Embryonic facial prominence (tissue), 1 donor: ENCODE measurements at regions not wholly inside any gene's neighbourhood (a gene's known extent, or its start where the extent isn't known, plus 50 kb on each side); places are given as distances from the start of the nearest gene placed in this dataset.

Experiments used
- DNase-seq: peaks from one replicate; pipeline ENCODE4 v3.0.0-alpha.2; 2016; ENCODE audit errors: extremely low spot score

- no peak for DNase-seq
These were observed 500.9 kb downstream of the BCL11A start for GRCh38 chr2:60052601-60053000.

- DNase-seq: no peak
These were observed 501.5 kb downstream of the BCL11A start for GRCh38 chr2:60051991-60052390.

DNA sequence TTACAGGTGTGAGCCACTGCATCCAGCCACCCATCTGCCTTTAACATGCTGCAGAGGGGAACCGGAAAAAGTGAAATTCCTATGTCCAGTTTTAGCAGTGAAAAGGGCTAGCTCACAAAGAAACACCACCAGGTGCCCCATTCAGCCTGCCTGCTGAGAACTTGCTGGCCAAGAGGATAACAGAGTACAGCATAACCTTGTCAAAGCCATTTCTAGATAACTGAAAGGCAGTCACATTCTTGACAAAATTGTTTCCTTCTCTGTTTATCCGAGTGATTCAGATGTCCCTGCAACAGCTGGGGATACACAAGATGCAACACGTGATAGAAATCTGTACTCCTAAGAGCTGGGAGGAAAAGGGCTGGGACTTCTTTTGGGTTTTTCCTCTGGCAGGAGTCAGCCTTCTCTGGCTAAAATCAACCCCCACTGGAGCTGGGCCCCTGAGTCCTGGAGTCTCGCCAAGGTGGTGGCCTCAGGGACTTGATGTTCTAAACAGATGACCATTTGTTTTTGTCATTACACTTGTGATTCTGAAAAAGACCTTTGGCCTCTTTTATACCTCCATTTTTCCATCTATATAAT lies 505.4 kb downstream of the BCL11A start:
- DNase-seq: no peak

DNA sequence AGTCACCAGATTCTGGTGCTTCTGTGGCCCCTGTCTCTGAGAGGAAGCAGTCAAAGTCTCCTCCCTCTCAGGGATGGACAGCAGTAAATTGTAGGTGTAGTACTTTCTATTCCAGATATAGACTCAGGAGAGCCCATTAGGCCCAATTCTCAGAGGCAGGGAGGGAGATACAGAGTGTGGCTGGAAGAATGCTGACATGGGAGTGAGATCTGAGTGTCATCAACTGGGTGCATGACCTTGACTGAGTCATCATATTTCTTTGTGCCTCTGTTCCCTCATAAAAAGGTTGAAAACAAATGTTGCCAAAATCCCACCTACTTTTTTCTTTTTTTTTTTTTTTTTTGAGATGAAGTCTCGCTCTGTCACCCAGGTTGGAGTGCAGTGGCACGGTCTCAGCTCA lies 506.1 kb downstream of the BCL11A start:
- DNase-seq: no peak

GRCh38 chr2:60046529-60046928 lies 506.9 kb downstream of the BCL11A start:
- DNase-seq: no peak

DNA sequence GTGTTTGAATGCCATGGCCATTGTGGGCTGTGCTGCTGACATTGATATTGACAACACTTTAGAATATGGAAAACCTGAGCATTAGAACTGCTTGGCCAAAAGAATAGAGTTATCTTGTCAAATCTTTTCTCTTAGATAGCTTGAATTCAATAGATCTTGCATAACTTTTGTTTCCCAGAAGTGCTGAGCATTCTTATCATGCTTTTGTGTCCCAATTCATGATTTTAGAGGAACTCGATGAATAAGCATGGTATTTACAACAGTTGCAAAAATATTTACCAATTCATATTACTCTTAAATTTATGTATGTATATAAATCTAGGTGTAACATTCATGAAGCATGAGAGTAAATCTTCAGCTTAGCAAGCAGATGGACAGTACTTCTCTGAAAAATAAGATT lies 508.0 kb downstream of the BCL11A start:
- DNase-seq: no peak

DNA sequence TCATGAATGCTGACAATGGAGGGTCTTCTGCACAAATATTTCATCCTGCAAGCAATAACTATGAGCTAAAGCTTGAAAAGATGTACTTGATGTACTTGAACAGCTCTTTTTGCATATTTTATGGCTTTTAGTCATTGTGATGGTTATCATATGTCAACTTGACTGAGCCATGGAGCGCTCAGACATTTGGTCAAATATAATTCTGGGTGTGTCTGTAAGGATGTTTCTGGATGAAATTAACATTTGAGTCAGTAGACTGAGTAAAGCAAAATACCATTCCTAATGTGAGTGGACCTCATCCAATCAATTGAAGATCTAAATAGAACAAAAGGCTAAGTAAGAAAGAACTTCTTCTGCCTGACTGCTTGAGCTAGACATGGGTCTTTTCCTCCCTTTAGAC lies 509.0 kb downstream of the BCL11A start:
- DNase-seq: no peak

GRCh38 chr2:60042023-60042422 lies 511.4 kb downstream of the BCL11A start:
- DNase-seq: no peak

- no peak for DNase-seq
These were observed 520.1 kb downstream of the BCL11A start for GRCh38 chr2:60033325-60033724.

- no peak for DNase-seq
These were observed 523.9 kb downstream of the BCL11A start for GRCh38 chr2:60029566-60029883.

- DNase-seq: no peak
These were observed 524.4 kb downstream of the BCL11A start for GRCh38 chr2:60028849-60029565.

DNA sequence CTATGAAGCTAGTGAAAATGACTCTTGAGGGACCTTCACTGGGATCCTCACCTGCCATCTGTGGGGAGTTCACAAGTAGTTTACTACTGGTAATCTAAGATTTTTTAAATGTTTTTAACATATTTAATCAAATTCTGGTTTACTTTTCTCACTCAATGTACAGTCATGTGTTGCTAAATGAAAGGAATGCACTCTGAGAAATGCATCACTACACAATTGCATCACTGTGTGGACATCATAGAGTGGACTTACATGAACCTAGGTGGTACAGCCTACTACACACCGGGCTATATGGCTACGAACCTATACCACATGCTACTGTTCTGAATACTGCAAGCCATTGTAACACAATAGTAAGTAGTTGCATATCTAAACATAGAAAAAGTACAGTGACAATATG lies 528.0 kb downstream of the BCL11A start:
- DNase-seq: no peak

- no peak for DNase-seq
These were observed 530.0 kb downstream of the BCL11A start for GRCh38 chr2:60023256-60023985.

DNA sequence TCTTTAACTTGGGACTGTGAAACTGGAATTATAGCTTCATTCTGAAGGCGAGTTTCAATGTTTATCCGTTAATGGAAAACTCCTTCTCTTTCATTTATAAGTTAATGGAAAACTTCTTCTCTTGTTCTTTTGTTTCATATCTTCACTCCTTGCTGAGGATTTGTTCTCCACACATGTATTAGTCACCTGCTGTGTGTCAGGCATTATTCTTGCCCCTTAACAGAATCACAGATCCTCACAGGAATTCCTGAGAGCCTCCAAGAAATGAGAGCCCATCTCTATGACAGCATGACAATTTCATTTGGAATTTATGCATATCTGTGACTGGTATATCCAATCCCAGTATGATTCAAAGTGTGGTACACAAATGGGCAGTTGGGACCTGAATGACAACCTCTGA lies 545.8 kb downstream of the BCL11A start:
- no peak for DNase-seq

- no peak for DNase-seq
These were observed 550.4 kb downstream of the BCL11A start for GRCh38 chr2:60003076-60003475.

- no peak for DNase-seq
These were observed 551.1 kb downstream of the BCL11A start for GRCh38 chr2:60002183-60002867.

- DNase-seq: no peak
These were observed 552.8 kb downstream of the BCL11A start for GRCh38 chr2:60000686-60001085.

GRCh38 chr2:59998324-59998723 lies 555.1 kb downstream of the BCL11A start:
- DNase-seq: no peak

GRCh38 chr2:59997371-59997770 lies 556.1 kb downstream of the BCL11A start:
- no peak for DNase-seq

DNA sequence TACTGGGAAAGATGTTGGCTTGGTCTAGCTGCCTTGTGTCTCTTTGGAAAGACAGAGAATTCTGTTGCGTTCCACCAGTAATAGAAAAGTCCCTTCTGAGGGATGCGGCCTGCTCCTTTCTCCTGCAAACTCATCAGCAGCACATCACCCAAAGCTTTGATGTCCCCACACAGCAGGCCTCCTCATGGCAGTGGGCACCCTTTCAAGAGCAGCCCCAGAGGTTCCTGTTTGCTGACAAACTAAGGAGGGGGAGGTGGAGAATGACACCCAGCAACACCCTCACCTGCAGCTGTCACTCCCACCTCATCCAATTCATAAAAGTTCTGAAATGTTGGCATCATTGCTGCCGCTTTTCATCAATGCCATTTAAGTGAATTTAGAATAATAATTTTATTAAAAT lies 556.6 kb downstream of the BCL11A start:
- DNase-seq: no peak

DNA sequence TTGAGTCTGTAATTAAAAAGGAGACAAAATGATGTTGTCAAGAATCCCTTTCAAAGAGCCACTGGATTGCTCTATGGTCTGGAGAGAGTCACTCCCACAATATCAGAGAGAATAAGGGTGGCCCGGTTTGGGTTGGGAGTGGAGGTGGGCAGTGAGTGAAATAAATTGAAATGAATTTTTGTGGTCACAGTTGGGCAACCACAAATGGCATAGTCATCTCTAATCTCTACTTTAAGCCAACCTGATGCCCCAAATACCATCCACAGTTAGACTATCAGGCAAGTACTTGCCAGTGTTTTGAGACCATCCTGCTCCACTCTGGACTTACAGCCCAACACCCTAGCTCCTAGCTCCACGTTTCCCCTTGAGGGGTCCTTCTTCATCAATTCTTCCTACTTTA lies 559.7 kb downstream of the BCL11A start:
- no peak for DNase-seq

- DNase-seq: no peak
These were observed 565.1 kb downstream of the BCL11A start for GRCh38 chr2:59988341-59988740.

DNA sequence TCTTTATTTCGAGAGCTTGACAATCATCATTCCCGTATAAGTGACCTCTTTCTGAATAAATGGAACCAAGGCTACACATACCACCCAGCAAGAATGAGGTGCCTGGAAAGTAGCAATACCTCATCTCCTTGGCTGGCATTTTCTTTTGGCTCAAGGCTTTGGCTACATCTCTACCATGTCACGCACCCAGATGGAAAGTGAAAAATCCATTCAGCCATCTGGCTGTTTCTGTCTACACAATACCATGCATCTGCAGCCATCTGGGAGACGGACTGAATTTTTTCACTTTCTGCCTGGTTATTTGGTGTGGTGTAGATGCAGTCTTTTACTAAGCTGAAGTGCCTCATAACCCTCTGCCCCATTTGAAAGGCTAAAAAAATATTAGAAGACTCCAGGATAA lies 566.9 kb downstream of the BCL11A start:
- no peak for DNase-seq
